Chondrocyte (in vitro differentiated cells): ENCODE measurements at regions not wholly inside any gene's neighbourhood (a gene's known extent, or its start where the extent isn't known, plus 50 kb on each side); places are given as distances from the start of the nearest gene placed in this dataset.

Experiments used
- DNase-seq: peaks from one replicate; pipeline ENCODE4 v3.0.0; 2021; ENCODE audit warnings: mixed read lengths, low spot score
- H3K27ac Mint-ChIP-seq: one replicate; pipeline ENCODE4 v1.8.0; 2021; ENCODE audit warnings: mild to moderate bottlenecking, moderate library complexity, mixed read lengths; ENCODE audit not compliant: unreplicated experiment
- H3K27me3 Mint-ChIP-seq: 2 replicates; pipeline ENCODE4 v1.8.0; 2021; ENCODE audit warnings: low read depth, mixed read lengths
- H3K36me3 Mint-ChIP-seq: 2 replicates; pipeline ENCODE4 v1.8.0; 2021; ENCODE audit warnings: low read depth, mixed read lengths
- H3K4me1 Mint-ChIP-seq: 2 replicates; pipeline ENCODE4 v1.8.0; 2021; ENCODE audit warnings: low read depth, mild to moderate bottlenecking, mixed read lengths
- H3K4me3 Mint-ChIP-seq: one replicate; pipeline ENCODE4 v1.8.0; 2021; ENCODE audit warnings: mild to moderate bottlenecking, moderate library complexity, mixed read lengths; ENCODE audit not compliant: unreplicated experiment
- H3K9me3 Mint-ChIP-seq: 2 replicates; pipeline ENCODE4 v1.8.0; 2021; ENCODE audit warnings: low read depth, mixed read lengths
- CTCF ChIP-seq: fragments of 200-600 bp; sonication (generic); IDR thresholded peaks from 2 replicates; pipeline ENCODE4 v1.5.0; 2021; ENCODE audit warnings: antibody characterized with exemption, mild to moderate bottlenecking, moderate library complexity

GRCh38 chr5:11981986-11982385 lies 77.7 kb upstream of the CTNND2 start:
- peaks cover 2% of the 10 kb centered on the region for H3K27me3 Mint-ChIP-seq
- DNase-seq = no peak
- no peak overlapping the region for H3K4me3 Mint-ChIP-seq
- H3K27ac Mint-ChIP-seq = no peak overlapping the region
- H3K9me3 Mint-ChIP-seq = no peaks in the 10 kb centered on the region
- TF ChIP-seq CTCF = no peak
- no peaks in the 10 kb centered on the region for H3K36me3 Mint-ChIP-seq
- no peaks in the 10 kb centered on the region for H3K4me1 Mint-ChIP-seq

GRCh38 chr5:11977904-11978303 lies 73.7 kb upstream of the CTNND2 start:
- H3K4me3 Mint-ChIP-seq = no peak overlapping the region
- H3K27ac Mint-ChIP-seq = no peak overlapping the region
- DNase-seq = no peak
- no peaks in the 10 kb centered on the region for H3K27me3 Mint-ChIP-seq
- no peaks in the 10 kb centered on the region for H3K4me1 Mint-ChIP-seq
- no peaks in the 10 kb centered on the region for H3K36me3 Mint-ChIP-seq
- TF ChIP-seq CTCF = no peak
- H3K9me3 Mint-ChIP-seq = no peaks in the 10 kb centered on the region

GRCh38 chr5:11973469-11973868 lies 69.2 kb upstream of the CTNND2 start:
- no peak for TF ChIP-seq CTCF
- H3K36me3 Mint-ChIP-seq = no peaks in the 10 kb centered on the region
- no peaks in the 10 kb centered on the region for H3K4me1 Mint-ChIP-seq
- H3K27me3 Mint-ChIP-seq = no peaks in the 10 kb centered on the region
- no peak overlapping the region for H3K27ac Mint-ChIP-seq
- H3K4me3 Mint-ChIP-seq = no peak overlapping the region
- H3K9me3 Mint-ChIP-seq = peaks cover 3% of the 10 kb centered on the region
- DNase-seq = no peak

- Mint-ChIP-seq H3K27me3 (peaks cover 2% of the 10 kb centered on the region), H3K4me1 (no peaks in the 10 kb centered on the region), H3K27ac (no peak overlapping the region), H3K9me3 (no peaks in the 10 kb centered on the region), H3K36me3 (no peaks in the 10 kb centered on the region), H3K4me3 (no peak overlapping the region)
- no peak for DNase-seq
- TF ChIP-seq CTCF = no peak
Observed at GRCh38 chr5:11963227-11963626, 59.0 kb upstream of the CTNND2 start.

- Mint-ChIP-seq H3K36me3 (no peaks in the 10 kb centered on the region), H3K27me3 (peaks cover 2% of the 10 kb centered on the region), H3K27ac (no peak overlapping the region), H3K4me1 (no peaks in the 10 kb centered on the region), H3K9me3 (no peaks in the 10 kb centered on the region), H3K4me3 (no peak overlapping the region)
- no peak for TF ChIP-seq CTCF
- DNase-seq = no peak
Observed at GRCh38 chr5:11962122-11962521, 57.9 kb upstream of the CTNND2 start.
